NB4 (cell line): ENCODE measurements at regions not wholly inside any gene's neighbourhood (a gene's known extent, or its start where the extent isn't known, plus 50 kb on each side); places are given as distances from the start of the nearest gene placed in this dataset.

Source experiments
- MAX ChIP-seq: IDR thresholded peaks from 2 replicates; pipeline ENCODE4 v1.6.1; 2011; ENCODE audit warnings: low read depth, low read length
- POLR2A ChIP-seq: IDR thresholded peaks from 2 replicates; pipeline ENCODE4 v1.6.1; 2011; ENCODE audit warnings: mild to moderate bottlenecking; ENCODE audit not compliant: insufficient read length; ENCODE audit errors: extremely low read depth
- TF ChIP-seq, protein P1 (sequence below): IDR thresholded peaks from one replicate; pipeline ENCODE4 v1.5.1; 2012; ENCODE audit warnings: low read depth, low read length

- TF ChIP-seq, protein P1, sequence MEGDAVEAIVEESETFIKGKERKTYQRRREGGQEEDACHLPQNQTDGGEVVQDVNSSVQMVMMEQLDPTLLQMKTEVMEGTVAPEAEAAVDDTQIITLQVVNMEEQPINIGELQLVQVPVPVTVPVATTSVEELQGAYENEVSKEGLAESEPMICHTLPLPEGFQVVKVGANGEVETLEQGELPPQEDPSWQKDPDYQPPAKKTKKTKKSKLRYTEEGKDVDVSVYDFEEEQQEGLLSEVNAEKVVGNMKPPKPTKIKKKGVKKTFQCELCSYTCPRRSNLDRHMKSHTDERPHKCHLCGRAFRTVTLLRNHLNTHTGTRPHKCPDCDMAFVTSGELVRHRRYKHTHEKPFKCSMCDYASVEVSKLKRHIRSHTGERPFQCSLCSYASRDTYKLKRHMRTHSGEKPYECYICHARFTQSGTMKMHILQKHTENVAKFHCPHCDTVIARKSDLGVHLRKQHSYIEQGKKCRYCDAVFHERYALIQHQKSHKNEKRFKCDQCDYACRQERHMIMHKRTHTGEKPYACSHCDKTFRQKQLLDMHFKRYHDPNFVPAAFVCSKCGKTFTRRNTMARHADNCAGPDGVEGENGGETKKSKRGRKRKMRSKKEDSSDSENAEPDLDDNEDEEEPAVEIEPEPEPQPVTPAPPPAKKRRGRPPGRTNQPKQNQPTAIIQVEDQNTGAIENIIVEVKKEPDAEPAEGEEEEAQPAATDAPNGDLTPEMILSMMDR: no peak
- TF ChIP-seq MAX (no peak), POLR2A (no peak)
These were observed 64.6 kb upstream of the WDR26 start for GRCh38 chr1:224499204-224499603.
